PC-3 (cell line): ENCODE measurements at regions not wholly inside any gene's neighbourhood (a gene's known extent, or its start where the extent isn't known, plus 50 kb on each side); places are given as distances from the start of the nearest gene placed in this dataset.

Experiments used
- ATAC-seq: fragments of 200-7000 bp; cut with Tn5 transposase; 2 replicates; pipeline ENCODE4 v1.9.1; 2020; ENCODE audit warnings: mild to moderate bottlenecking, moderate library complexity
- BruUV-seq: library from RNA; stranded (reverse); fragments of 400-500 nt; replicated peaks from 2 replicates; lab custom pipeline; 2021; lab: Mats Ljungman, UMichigan
- CTCF ChIA-PET: fragments of 300-600 bp; sonication (Branson Sonifier 250); formaldehyde crosslinking; loops from one replicate; lab custom pipeline; 2022; ENCODE audit warnings: antibody characterized with exemption; lab: Charles Lee
- POLR2A ChIA-PET: fragments of 300-600 bp; sonication (Branson Sonifier 250); formaldehyde crosslinking; loops from one replicate; lab custom pipeline; 2022; ENCODE audit warnings: antibody characterized with exemption; ENCODE audit not compliant: unreplicated experiment; lab: Charles Lee
- DNase-seq: peaks from one replicate; pipeline ENCODE4 v3.0.0-alpha.2; 2015
- H2AFZ ChIP-seq: fragments of 300-600 bp; sonication (generic); 2 replicates; pipeline ENCODE4 v1.6.0; 2016; ENCODE audit warnings: antibody characterized with exemption, low read length
- H3F3A ChIP-seq: fragments of 300-600 bp; sonication (generic); one replicate; pipeline ENCODE4 v1.6.0; 2017; ENCODE audit warnings: antibody characterized with exemption, low read length, control low read depth, mild to moderate bottlenecking; ENCODE audit not compliant: unreplicated experiment
- H3K27ac ChIP-seq: fragments of 300-600 bp; sonication (generic); 2 replicates; pipeline ENCODE4 v1.5.1; 2016; ENCODE audit warnings: mild to moderate bottlenecking, low read length
- H3K27me3 ChIP-seq: fragments of 300-600 bp; sonication (generic); 2 replicates; pipeline ENCODE4 v1.6.1; 2016; ENCODE audit warnings: low read length, mixed read lengths
- H3K36me3 ChIP-seq: fragments of 300-600 bp; sonication (generic); 2 replicates; pipeline ENCODE4 v1.6.1; 2016; ENCODE audit warnings: low read depth, mixed run types, low read length, mixed read lengths
- H3K4me1 ChIP-seq: fragments of 300-600 bp; sonication (generic); 2 replicates; pipeline ENCODE4 v1.5.1; 2016; ENCODE audit warnings: low read length; ENCODE audit not compliant: insufficient read depth
- H3K4me2 ChIP-seq: fragments of 300-600 bp; sonication (generic); 2 replicates; pipeline ENCODE4 v1.6.0; 2016; ENCODE audit warnings: low read length
- H3K4me3 ChIP-seq: fragments of 300-600 bp; sonication (generic); 2 replicates; pipeline ENCODE4 v1.5.1; 2016; ENCODE audit warnings: mild to moderate bottlenecking, low read length, mixed read lengths
- H3K79me2 ChIP-seq: fragments of 300-600 bp; sonication (generic); 2 replicates; pipeline ENCODE4 v1.6.1; 2017; ENCODE audit warnings: low read length, mixed read lengths
- H3K9ac ChIP-seq: fragments of 300-600 bp; sonication (generic); 2 replicates; pipeline ENCODE4 v1.6.0; 2016; ENCODE audit warnings: mild to moderate bottlenecking, low read length
- H3K9me2 ChIP-seq: fragments of 300-600 bp; sonication (generic); replicated peaks from 2 replicates; pipeline ENCODE4 v1.6.1; 2016; ENCODE audit warnings: mixed run types, low read length, mixed read lengths
- H3K9me3 ChIP-seq: fragments of 300-600 bp; sonication (generic); 2 replicates; pipeline ENCODE4 v1.6.1; 2016; ENCODE audit warnings: low read length, mixed read lengths
- H4K20me1 ChIP-seq: fragments of 300-600 bp; sonication (generic); 2 replicates; pipeline ENCODE4 v1.6.1; 2016; ENCODE audit warnings: low read length, mixed read lengths
- EZH2 ChIP-seq: fragments of 300-600 bp; sonication (generic); IDR thresholded peaks from one replicate; pipeline ENCODE4 v1.6.1; 2017; ENCODE audit warnings: antibody characterized with exemption, mild to moderate bottlenecking, low read length; ENCODE audit not compliant: unreplicated experiment
- EZH2phosphoT487 ChIP-seq: fragments of 300-600 bp; sonication (generic); IDR thresholded peaks from 2 replicates; pipeline ENCODE4 v1.6.1; 2018; ENCODE audit warnings: mild to moderate bottlenecking, antibody characterized with exemption, low read length, borderline replicate concordance
- intact Hi-C: fragments of 100-400 bp; cut with micrococcal nuclease; formaldehyde crosslinking; loops from 2 replicates; pipeline ENCODE4 v1.9.0; 2023
- TF ChIP-seq, protein P1 (sequence below): fragments of 300-600 bp; sonication (generic); conservative IDR thresholded peaks from 2 replicates; pipeline ENCODE4 v1.5.1; 2017; ENCODE audit warnings: antibody characterized with exemption, low read depth, mild to moderate bottlenecking, low read length

DNA sequence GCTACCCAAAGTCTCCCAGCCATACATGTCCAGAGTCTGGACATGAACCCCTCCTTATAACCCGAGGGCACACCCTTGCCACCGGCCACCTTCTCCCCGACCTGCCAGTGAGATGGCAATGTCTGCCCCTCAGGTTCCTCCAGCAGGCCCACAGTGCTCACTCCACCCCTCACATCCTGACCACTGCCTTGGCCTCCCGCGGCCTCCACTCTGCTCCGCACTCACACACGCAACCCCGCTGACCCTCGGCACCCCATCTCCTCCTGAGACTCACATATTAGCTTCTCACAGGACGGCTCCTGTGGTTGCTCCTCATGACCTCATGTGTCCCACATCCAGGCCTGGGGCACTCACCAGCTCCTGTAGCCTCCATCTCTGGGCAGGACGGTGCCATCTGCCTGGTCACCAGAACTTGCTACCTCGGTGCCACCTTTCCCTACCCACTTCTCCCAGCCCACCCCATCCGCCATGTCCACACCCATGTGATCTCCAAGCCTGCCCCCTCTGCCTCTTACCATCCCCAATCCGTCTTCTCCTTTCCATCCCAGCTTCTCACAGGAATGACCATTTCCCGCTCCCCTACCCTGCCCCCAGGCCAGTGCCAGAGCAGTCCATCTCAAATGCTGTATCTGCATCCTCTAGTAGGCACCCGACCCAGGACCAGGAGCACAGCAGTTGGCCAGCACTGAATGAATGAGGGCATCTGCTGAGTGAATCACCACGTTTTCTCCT is 198.6 kb upstream of the DIO3 start:
- ChIA-PET CTCF (no interaction called here), POLR2A (no interaction called here)
- no TSS peak for BruUV-seq
- intact Hi-C loops, result no loop called here
- Histone ChIP-seq H3K4me2 (no peak overlapping the region), H3K9me3 (no peaks in the 10 kb centered on the region), H3K79me2 (no peaks in the 10 kb centered on the region), H3K9me2 (0 out of 2 replicates have a peak, but pooled peaks cover 3% of the 10 kb centered on the region), H4K20me1 (no peaks in the 10 kb centered on the region), H3K4me1 (no peaks in the 10 kb centered on the region), H3K27ac (no peak overlapping the region), H3K4me3 (no peak overlapping the region), H3F3A (no peaks in the 10 kb centered on the region), H3K9ac (no peak overlapping the region), H3K27me3 (no peaks in the 10 kb centered on the region), H2AFZ (no peak overlapping the region), H3K36me3 (no peaks in the 10 kb centered on the region)
- TF ChIP-seq, protein P1, sequence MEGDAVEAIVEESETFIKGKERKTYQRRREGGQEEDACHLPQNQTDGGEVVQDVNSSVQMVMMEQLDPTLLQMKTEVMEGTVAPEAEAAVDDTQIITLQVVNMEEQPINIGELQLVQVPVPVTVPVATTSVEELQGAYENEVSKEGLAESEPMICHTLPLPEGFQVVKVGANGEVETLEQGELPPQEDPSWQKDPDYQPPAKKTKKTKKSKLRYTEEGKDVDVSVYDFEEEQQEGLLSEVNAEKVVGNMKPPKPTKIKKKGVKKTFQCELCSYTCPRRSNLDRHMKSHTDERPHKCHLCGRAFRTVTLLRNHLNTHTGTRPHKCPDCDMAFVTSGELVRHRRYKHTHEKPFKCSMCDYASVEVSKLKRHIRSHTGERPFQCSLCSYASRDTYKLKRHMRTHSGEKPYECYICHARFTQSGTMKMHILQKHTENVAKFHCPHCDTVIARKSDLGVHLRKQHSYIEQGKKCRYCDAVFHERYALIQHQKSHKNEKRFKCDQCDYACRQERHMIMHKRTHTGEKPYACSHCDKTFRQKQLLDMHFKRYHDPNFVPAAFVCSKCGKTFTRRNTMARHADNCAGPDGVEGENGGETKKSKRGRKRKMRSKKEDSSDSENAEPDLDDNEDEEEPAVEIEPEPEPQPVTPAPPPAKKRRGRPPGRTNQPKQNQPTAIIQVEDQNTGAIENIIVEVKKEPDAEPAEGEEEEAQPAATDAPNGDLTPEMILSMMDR, result no peak
- TF ChIP-seq EZH2 (no peak), EZH2phosphoT487 (no peak)
- ATAC-seq (no peak), DNase-seq (no peak)

DNA sequence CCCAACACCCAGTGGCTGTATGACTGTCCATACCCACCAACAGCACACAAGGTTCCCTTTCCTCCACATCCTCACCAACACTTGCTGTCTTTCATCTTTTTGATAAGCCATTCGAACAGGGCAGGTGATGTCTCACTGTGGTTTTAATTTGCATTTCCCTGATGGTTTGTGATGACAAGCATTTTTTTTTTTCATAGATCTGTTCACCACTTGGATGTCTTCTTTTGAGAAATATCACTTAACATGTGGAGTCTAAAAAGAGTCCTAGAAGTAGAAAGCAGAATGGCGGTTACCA is 198.1 kb upstream of the DIO3 start:
- Histone ChIP-seq H3K27ac (no peak overlapping the region), H3K9ac (no peak overlapping the region), H3K9me3 (no peaks in the 10 kb centered on the region), H3K4me2 (no peak overlapping the region), H3K4me3 (no peak overlapping the region), H3K79me2 (no peaks in the 10 kb centered on the region), H3K4me1 (no peaks in the 10 kb centered on the region), H3F3A (no peaks in the 10 kb centered on the region), H3K9me2 (0 out of 2 replicates have a peak, but pooled peaks cover 3% of the 10 kb centered on the region), H3K36me3 (no peaks in the 10 kb centered on the region), H3K27me3 (no peaks in the 10 kb centered on the region), H2AFZ (no peak overlapping the region), H4K20me1 (no peaks in the 10 kb centered on the region)
- no peak for TF ChIP-seq EZH2phosphoT487
- TF ChIP-seq, protein P1, result no peak
- TF ChIP-seq EZH2, result no peak
- CTCF ChIA-PET, result no interaction called here
- intact Hi-C loops, result no loop called here
- BruUV-seq, result no TSS peak
- POLR2A ChIA-PET, result no interaction called here
- ATAC-seq (no peak), DNase-seq (no peak)

GRCh38 chr14:101363880-101364391 is 197.4 kb upstream of the DIO3 start:
- Histone ChIP-seq H3K79me2 (no peaks in the 10 kb centered on the region), H3K27ac (no peak overlapping the region), H3K9ac (no peak overlapping the region), H3K9me3 (no peaks in the 10 kb centered on the region), H4K20me1 (no peaks in the 10 kb centered on the region), H3K4me2 (no peak overlapping the region), H3F3A (no peaks in the 10 kb centered on the region), H3K27me3 (no peaks in the 10 kb centered on the region), H3K4me1 (no peaks in the 10 kb centered on the region), H3K36me3 (no peaks in the 10 kb centered on the region), H2AFZ (no peak overlapping the region), H3K9me2 (0 out of 2 replicates have a peak, but pooled peaks cover 3% of the 10 kb centered on the region), H3K4me3 (no peak overlapping the region)
- intact Hi-C loops, result no loop called here
- no peak for ATAC-seq
- TF ChIP-seq EZH2 (no peak), EZH2phosphoT487 (no peak)
- TF ChIP-seq, protein P1, result no peak
- no TSS peak for BruUV-seq
- CTCF ChIA-PET, result no interaction called here
- POLR2A ChIA-PET, result no interaction called here
- no peak for DNase-seq
